22Rv1 (cell line): ENCODE measurements at regions not wholly inside any gene's neighbourhood (a gene's known extent, or its start where the extent isn't known, plus 50 kb on each side); places are given as distances from the start of the nearest gene placed in this dataset.

Experiments
- ZFX ChIP-seq: fragments of 450-650 bp; IDR thresholded peaks from 2 replicates; pipeline ENCODE4 v1.6.1; 2017; ENCODE audit warnings: antibody characterized with exemption, borderline replicate concordance
- TF ChIP-seq, protein P1 (sequence below): fragments of 450-650 bp; IDR thresholded peaks from 2 replicates; pipeline ENCODE4 v1.5.1; 2017; ENCODE audit warnings: mild to moderate bottlenecking

DNA sequence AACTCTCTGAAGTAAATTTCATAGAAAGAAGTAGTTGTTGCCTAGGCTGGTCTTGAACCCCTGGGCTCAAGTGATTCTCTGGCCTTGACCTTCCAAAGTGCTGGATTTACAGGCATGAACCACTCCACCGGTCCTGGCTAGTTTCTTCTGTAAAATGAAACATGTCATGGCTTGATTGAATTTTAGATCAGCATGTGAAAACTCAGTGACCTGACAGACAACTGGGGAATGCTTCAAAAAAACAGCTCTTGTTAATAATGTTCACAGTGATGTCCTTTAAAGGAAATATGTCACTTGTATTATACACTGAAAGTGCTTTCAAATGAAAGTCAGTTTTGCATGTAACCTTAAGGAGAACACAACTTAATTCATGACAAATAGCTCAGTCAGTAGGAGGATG lies 118.2 kb downstream of the KLF5 start:
- TF ChIP-seq, protein P1, sequence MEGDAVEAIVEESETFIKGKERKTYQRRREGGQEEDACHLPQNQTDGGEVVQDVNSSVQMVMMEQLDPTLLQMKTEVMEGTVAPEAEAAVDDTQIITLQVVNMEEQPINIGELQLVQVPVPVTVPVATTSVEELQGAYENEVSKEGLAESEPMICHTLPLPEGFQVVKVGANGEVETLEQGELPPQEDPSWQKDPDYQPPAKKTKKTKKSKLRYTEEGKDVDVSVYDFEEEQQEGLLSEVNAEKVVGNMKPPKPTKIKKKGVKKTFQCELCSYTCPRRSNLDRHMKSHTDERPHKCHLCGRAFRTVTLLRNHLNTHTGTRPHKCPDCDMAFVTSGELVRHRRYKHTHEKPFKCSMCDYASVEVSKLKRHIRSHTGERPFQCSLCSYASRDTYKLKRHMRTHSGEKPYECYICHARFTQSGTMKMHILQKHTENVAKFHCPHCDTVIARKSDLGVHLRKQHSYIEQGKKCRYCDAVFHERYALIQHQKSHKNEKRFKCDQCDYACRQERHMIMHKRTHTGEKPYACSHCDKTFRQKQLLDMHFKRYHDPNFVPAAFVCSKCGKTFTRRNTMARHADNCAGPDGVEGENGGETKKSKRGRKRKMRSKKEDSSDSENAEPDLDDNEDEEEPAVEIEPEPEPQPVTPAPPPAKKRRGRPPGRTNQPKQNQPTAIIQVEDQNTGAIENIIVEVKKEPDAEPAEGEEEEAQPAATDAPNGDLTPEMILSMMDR = no peak
- TF ChIP-seq ZFX = no peak
